Fibroblast of lung (primary cell): ENCODE measurements at regions not wholly inside any gene's neighbourhood (a gene's known extent, or its start where the extent isn't known, plus 50 kb on each side); places are given as distances from the start of the nearest gene placed in this dataset.

Experiments
- CTCF ChIP-seq, 2 donors: IDR thresholded peaks in 1 of 2; conservative IDR thresholded peaks in 1 of 2; 1 replicate in 1 of 2; 2 replicates in 1 of 2; pipeline ENCODE4 v1.5.1; 2011 to 2012; ENCODE audit warnings: low read length in 2 of 2, control low read depth in 1 of 2, inconsistent platforms in 1 of 2, low read depth in 1 of 2, mild to moderate bottlenecking in 1 of 2
- EZH2 ChIP-seq: IDR thresholded peaks from 2 replicates; pipeline ENCODE4 v1.5.1; 2012; ENCODE audit warnings: low read length, control low read depth, mild to moderate bottlenecking; ENCODE audit errors: missing control alignments

GRCh38 chr9:73095425-73095824 is 56.2 kb upstream of the ANXA1 start:
- TF ChIP-seq CTCF (conservative IDR thresholded peaks at IDR 0.05 in 1 of 2, IDR thresholded peaks at IDR 0.05 in 1 of 2; ENCODE audit: low read depth in 1 of 2, low read length in 2 of 2) (no peak), EZH2 (no peak)
